ENCODE measurements at regions not wholly inside any gene's neighbourhood (a gene's known extent, or its start where the extent isn't known, plus 50 kb on each side); places are given as distances from the start of the nearest gene placed in this dataset.

- no peaks in the 10 kb centered on the region for H3K27me3 ChIP-seq
- H3K36me3 ChIP-seq, result no peaks in the 10 kb centered on the region
- ATAC-seq (ENCODE audit: low FRiP score in 2 of 2), result peak in 1 of 2 donors; percentile 31
- H3K9me3 ChIP-seq, result no peaks in the 10 kb centered on the region
- no peak for DNase-seq
- 68 to 78% methylated on average over 3 of the region's 3 CpGs for WGBS, 2 donors
- peaks cover 0 to 7% (median 6%) of the 10 kb centered on the region in 4 donors for H3K4me1 ChIP-seq
- no peak for TF ChIP-seq POLR2A (IDR thresholded peaks at IDR 0.05)
- TF ChIP-seq POLR2AphosphoS5 (IDR thresholded peaks at IDR 0.05), result no peak
- TF ChIP-seq, protein P1, sequence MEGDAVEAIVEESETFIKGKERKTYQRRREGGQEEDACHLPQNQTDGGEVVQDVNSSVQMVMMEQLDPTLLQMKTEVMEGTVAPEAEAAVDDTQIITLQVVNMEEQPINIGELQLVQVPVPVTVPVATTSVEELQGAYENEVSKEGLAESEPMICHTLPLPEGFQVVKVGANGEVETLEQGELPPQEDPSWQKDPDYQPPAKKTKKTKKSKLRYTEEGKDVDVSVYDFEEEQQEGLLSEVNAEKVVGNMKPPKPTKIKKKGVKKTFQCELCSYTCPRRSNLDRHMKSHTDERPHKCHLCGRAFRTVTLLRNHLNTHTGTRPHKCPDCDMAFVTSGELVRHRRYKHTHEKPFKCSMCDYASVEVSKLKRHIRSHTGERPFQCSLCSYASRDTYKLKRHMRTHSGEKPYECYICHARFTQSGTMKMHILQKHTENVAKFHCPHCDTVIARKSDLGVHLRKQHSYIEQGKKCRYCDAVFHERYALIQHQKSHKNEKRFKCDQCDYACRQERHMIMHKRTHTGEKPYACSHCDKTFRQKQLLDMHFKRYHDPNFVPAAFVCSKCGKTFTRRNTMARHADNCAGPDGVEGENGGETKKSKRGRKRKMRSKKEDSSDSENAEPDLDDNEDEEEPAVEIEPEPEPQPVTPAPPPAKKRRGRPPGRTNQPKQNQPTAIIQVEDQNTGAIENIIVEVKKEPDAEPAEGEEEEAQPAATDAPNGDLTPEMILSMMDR (IDR thresholded peaks at IDR 0.05), result no peak
- no peak for TF ChIP-seq EP300 (IDR thresholded peaks at IDR 0.05)
- H3K27ac ChIP-seq, result no peak overlapping the region
- H3K4me3 ChIP-seq, result no peak overlapping the region
These were observed 295.8 kb downstream of the NDFIP2 start for GRCh38 chr13:79776531-79777295.

DNA sequence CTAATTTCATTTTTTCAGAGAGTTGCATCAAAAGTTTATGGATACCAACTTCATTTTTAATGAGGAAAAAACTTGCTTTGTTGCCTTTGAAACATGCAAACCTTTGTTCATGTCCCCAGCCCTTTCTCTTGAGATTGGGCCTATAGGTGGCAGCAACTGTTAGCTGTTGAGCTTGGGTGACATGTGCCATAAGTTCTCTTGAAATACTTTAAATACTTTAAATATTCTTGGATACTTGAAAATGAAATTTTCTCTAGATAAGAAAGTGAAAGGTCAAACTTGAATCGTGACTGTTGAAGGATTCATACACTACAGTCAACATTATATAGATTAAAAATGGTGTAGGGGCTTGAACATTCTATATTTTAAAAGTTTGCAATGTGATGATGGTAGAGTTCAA, 294.9 kb downstream of the NDFIP2 start:
- no peak overlapping the region for H3K4me3 ChIP-seq
- no peaks in the 10 kb centered on the region for H3K9me3 ChIP-seq
- peaks cover 0 to 7% (median 6%) of the 10 kb centered on the region in 4 donors for H3K4me1 ChIP-seq
- H3K27ac ChIP-seq, result no peak overlapping the region
- TF ChIP-seq, protein P1 (IDR thresholded peaks at IDR 0.05), result peak in 5 of 6 experiments; percentile 28 to 58 (median 53)
- TF ChIP-seq POLR2AphosphoS5 (IDR thresholded peaks at IDR 0.05) (no peak), POLR2A (IDR thresholded peaks at IDR 0.05) (no peak)
- no peaks in the 10 kb centered on the region for H3K27me3 ChIP-seq
- ATAC-seq (ENCODE audit: low FRiP score in 2 of 2) (peak; percentile 56 to 62), DNase-seq (peak in 1 of 2 donors; percentile 56)
- H3K36me3 ChIP-seq, result no peaks in the 10 kb centered on the region
- WGBS, 2 donors, result 0 to 5% methylated on average over 1 of the region's 1 CpG

- Histone ChIP-seq H3K4me1 (peaks cover 0 to 7% (median 0%) of the 10 kb centered on the region in 4 donors), H3K36me3 (no peaks in the 10 kb centered on the region), H3K27me3 (no peaks in the 10 kb centered on the region), H3K27ac (no peak overlapping the region), H3K4me3 (no peak overlapping the region), H3K9me3 (no peaks in the 10 kb centered on the region)
- 28 to 53% methylated on average over 1 of the region's 1 CpG for WGBS, 2 donors
- TF ChIP-seq, protein P1 (IDR thresholded peaks at IDR 0.05), result no peak
- TF ChIP-seq EP300 (IDR thresholded peaks at IDR 0.05) (no peak), POLR2A (IDR thresholded peaks at IDR 0.05) (no peak)
- DNase-seq, result no peak
- ATAC-seq (ENCODE audit: low FRiP score in 2 of 2), result no peak
These were observed 291.9 kb downstream of the NDFIP2 start for GRCh38 chr13:79772811-79773210.

- no peaks in the 10 kb centered on the region for H3K27me3 ChIP-seq
- ATAC-seq (ENCODE audit: low FRiP score in 2 of 2) (no peak), DNase-seq (no peak)
- peaks cover 0 to 6% (median 0%) of the 10 kb centered on the region in 4 donors for H3K4me1 ChIP-seq
- H3K27ac ChIP-seq, result no peak overlapping the region
- TF ChIP-seq POLR2A (IDR thresholded peaks at IDR 0.05) (no peak), POLR2AphosphoS5 (IDR thresholded peaks at IDR 0.05) (no peak), EP300 (IDR thresholded peaks at IDR 0.05) (no peak)
- TF ChIP-seq, protein P1 (IDR thresholded peaks at IDR 0.05), result no peak
- no peaks in the 10 kb centered on the region for H3K36me3 ChIP-seq
- H3K9me3 ChIP-seq, result no peaks in the 10 kb centered on the region
- H3K4me3 ChIP-seq, result no peak overlapping the region
These were observed 290.5 kb downstream of the NDFIP2 start for GRCh38 chr13:79771493-79771892.

DNA sequence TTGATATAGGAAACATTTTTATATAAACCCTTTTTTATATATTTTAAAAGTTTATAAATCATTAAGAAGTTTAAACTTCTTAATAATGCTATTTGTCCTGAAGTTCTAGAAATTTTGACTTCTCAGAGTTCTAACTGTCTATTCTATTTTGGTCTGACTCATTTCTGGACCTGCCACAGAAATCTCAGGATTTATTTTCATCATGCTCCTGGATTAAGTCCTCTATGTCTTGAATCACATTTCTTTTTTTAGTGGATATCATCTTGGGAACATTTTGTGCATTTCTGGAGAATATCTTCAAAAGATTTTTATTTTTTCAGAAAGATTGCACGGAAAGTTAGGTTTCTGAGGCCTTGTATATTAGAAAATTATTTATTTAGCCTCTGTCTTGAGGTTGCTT, 289.1 kb downstream of the NDFIP2 start:
- Histone ChIP-seq H3K27me3 (no peaks in the 10 kb centered on the region), H3K27ac (no peak overlapping the region), H3K4me3 (no peak overlapping the region), H3K36me3 (no peaks in the 10 kb centered on the region), H3K9me3 (no peaks in the 10 kb centered on the region), H3K4me1 (no peaks in the 10 kb centered on the region)
- no peak for TF ChIP-seq POLR2AphosphoS5 (IDR thresholded peaks at IDR 0.05)
- no peak for DNase-seq
- no peak for ATAC-seq (ENCODE audit: low FRiP score in 2 of 2)
- 81 to 88% methylated on average over 1 of the region's 1 CpG for WGBS, 2 donors
